ENCODE measurements at regions not wholly inside any gene's neighbourhood (a gene's known extent, or its start where the extent isn't known, plus 50 kb on each side); places are given as distances from the start of the nearest gene placed in this dataset.

- no peak for DNase-seq
Measured at GRCh38 chr20:21033817-21034216, 72.3 kb downstream of the LINC00237 start.

GRCh38 chr20:21031666-21032065 is 74.5 kb downstream of the LINC00237 start:
- DNase-seq, result no peak

GRCh38 chr20:21029341-21029740 is 76.8 kb downstream of the LINC00237 start:
- DNase-seq, result no peak

- DNase-seq, result no peak
Measured at GRCh38 chr20:21028921-21029320, 77.2 kb downstream of the LINC00237 start.

GRCh38 chr20:21028436-21028835 is 77.7 kb downstream of the LINC00237 start:
- DNase-seq, result no peak

- no peak for DNase-seq
Measured at GRCh38 chr20:21027569-21027968, 78.6 kb downstream of the LINC00237 start.

GRCh38 chr20:21026951-21027350 is 79.2 kb downstream of the LINC00237 start:
- DNase-seq, result no peak

- DNase-seq, result no peak
Measured at GRCh38 chr20:21024420-21024819, 81.7 kb downstream of the LINC00237 start.

GRCh38 chr20:21022925-21023324 is 83.2 kb downstream of the LINC00237 start:
- no peak for DNase-seq

- no peak for DNase-seq
Measured at GRCh38 chr20:21021472-21021790, 84.7 kb downstream of the LINC00237 start.

GRCh38 chr20:21020659-21021471 is 85.3 kb downstream of the LINC00237 start:
- no peak for DNase-seq

- no peak for DNase-seq
Measured at GRCh38 chr20:21019814-21020658, 86.1 kb downstream of the LINC00237 start.

GRCh38 chr20:21019468-21019813 is 86.7 kb downstream of the LINC00237 start:
- DNase-seq, result no peak

GRCh38 chr20:21018576-21018975 is 87.6 kb downstream of the LINC00237 start:
- no peak for DNase-seq

- no peak for DNase-seq
Measured at GRCh38 chr20:21017528-21018085, 88.6 kb downstream of the LINC00237 start.

- no peak for DNase-seq
Measured at GRCh38 chr20:21016751-21017150, 89.4 kb downstream of the LINC00237 start.

GRCh38 chr20:21014528-21014927 is 91.6 kb downstream of the LINC00237 start:
- no peak for DNase-seq

- DNase-seq, result no peak
Measured at GRCh38 chr20:21008951-21009350, 97.2 kb downstream of the LINC00237 start.

GRCh38 chr20:21006611-21007010 is 99.5 kb downstream of the LINC00237 start:
- no peak for DNase-seq

- no peak for DNase-seq
Measured at GRCh38 chr20:21004386-21005076, 101.6 kb downstream of the LINC00237 start.

- no peak for DNase-seq
Measured at GRCh38 chr20:21003902-21004301, 102.3 kb downstream of the LINC00237 start.

- DNase-seq, result no peak
Measured at GRCh38 chr20:21002486-21002885, 103.7 kb downstream of the LINC00237 start.

- DNase-seq, result peak; percentile 56
Measured at GRCh38 chr20:20993372-20993771, 112.8 kb downstream of the LINC00237 start.
